ENCODE measurements at regions not wholly inside any gene's neighbourhood (a gene's known extent, or its start where the extent isn't known, plus 50 kb on each side); places are given as distances from the start of the nearest gene placed in this dataset.
"Not testable (repeated sequence)": the region's sequence is repeated elsewhere in the genome, so short reads cannot be mapped to it uniquely, and the experiment has no call there.

DNA sequence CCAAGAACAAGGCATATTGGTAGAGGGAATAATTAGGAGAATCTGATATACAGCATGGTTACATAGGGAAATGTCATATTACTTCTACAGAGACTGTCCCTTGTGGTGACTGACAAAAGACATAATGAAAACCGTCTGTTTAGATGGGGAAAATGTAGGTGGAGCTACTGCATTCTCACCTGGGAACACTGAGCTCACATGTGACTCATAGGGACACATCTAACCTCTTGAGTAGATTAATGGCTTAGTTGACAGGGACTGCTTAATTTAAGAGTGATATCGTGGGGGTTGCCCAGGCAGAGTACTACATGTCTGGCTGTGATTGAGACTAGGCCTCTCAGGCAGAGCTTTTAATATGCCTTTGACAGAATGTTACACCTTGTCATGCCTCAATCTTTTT lies 235.3 kb upstream of the ZFP64 start:
- DNase-seq: peak; percentile 27 to 85 (median 33)

DNA sequence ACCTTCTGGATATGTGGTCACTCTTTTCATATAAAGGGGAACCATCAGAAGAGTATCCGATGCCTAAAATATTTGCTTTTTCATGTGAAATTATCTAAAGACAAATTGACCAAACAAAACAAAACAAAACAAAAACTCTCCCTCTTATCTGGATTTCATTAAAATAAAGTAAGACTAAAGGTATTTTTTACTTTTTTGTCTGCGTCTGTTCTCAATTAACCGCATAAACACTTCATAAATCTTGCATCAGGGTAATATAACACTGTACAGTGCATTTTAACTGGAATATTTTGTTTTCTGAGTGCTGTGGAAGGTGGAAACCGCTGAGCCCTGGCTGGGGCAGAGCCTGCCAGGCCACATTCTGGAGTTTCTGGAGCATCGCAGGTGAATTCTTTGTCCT lies 234.1 kb upstream of the ZFP64 start:
- DNase-seq: no peak

GRCh38 chr20:52425253-52425652 lies 233.7 kb upstream of the ZFP64 start:
- no peak for DNase-seq

DNA sequence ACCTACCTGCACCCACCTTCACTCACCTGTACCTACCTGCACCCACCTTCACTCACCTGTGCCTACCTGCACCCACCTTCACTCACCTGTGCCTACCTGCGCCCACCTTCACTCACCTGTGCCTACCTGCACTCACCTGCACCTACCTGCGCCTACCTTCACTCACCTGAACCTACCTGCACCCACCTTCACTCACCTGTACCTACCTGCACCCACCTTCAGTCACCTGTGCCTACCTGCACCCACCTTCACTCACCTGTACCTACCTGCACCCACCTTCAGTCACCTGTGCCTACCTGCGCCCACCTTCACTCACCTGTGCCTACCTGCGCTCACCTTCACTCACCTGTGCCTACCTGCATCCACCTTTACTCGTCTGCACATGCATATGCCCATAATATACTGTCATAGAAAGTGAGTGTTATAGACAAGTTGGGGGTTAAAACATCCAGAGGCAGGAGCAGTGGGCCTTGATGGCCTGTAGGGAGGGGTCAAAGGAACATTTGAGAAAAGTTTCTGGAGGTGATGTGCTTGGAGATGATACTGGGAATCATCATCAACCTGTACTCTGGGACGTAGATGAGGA lies 232.9 kb upstream of the ZFP64 start:
- DNase-seq: not testable (repeated sequence)

GRCh38 chr20:52423536-52424140 lies 232.1 kb upstream of the ZFP64 start:
- not testable (repeated sequence) for DNase-seq

DNA sequence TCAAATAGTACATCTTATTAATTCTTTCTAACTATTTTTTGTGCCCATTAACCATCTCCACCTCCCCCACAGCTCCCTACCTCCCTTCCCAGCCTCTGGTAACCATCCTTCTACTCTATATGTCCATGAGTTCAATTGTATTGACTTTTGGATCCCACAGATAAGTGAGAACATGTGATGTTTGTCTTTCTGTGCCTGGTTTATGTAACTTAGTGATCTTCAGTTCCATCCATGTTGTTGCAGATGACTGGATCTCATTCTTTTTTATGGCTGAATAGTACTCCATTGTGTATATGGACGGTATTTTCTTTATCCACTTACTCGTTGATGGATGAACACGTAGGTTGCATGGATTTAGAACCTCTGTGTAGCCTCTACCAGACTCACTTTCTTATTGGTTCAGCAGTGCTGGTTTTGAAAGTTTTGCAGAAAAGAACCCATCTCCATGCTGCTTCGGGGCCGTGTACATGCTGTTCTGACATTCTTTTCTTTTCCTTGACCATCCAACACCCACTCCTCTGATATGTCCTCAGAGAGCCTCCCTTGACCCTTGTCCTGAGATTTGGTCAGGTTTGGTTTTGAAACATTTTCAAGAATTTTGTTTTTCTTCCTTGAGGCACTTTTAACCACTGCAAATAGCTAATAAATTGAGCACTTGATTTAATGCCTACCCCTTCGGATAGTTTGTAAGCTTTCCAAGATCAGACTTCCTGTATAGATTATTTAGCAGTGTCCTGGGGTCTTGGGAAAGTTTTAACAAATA lies 231.2 kb upstream of the ZFP64 start:
- no peak for DNase-seq

DNA sequence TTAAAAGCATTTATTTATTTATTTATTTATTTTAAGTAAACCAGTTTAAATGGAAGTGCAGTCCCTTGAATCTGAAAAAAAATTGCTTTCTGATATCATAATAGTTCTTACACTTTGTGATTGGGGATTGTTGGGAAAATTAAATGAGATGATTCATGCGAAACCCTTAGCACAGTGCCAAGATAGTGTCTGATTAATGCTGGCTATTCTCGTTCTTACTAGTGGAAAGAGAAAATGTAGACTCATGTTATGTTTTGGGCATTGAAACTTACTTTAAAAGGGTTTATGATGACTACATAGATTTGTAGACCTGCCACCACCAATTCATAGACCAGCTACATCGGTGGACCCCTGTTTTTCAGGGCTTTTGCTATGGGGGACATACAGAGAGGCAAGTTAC lies 229.2 kb upstream of the ZFP64 start:
- no peak for DNase-seq

GRCh38 chr20:52419205-52419604 lies 227.6 kb upstream of the ZFP64 start:
- DNase-seq: no peak

- no peak for DNase-seq
These were observed 225.4 kb upstream of the ZFP64 start for GRCh38 chr20:52416953-52417352.

DNA sequence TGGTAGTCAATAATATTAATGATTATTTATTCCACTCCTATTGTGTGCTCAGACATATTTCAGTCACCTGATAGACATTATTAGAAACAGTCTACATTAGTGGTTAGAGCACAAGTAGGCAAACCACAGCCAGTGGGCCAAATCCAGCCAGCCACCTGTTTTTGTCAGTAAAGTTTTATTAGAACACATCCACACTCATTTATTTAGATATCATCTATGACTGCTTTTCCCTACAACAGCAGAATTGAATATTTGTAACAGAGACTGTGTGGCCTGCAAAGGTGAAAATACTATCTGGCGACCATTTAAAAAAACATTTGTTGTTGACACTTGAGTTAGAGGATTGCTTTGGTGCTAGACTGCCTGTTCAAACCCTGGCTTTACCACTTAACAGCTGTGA lies 220.0 kb upstream of the ZFP64 start:
- DNase-seq: no peak

- no peak for DNase-seq
These were observed 219.2 kb upstream of the ZFP64 start for GRCh38 chr20:52410731-52411234.

DNA sequence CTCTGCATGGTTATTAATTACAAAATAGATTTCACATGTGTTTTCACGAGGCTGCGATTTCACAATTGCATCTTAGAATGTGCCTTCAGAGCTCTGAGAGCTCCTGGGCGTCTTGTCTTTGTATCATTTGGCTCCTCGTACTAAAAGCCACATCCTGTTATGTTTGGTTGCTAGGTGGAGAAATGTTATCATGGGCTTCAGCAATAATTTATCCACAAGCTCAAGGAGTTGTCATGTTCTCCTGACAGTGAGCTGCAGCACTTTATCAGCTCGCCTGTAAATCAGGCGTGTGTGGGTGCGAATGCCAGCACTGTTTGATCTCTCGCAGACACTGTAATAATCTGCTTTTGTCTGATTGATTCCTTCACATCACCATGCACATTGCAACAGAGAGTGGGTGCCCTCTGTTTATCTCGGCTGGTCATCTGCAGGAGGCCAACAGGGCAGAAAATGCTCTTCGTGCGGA lies 218.6 kb upstream of the ZFP64 start:
- DNase-seq: no peak

- no peak for DNase-seq
These were observed 214.4 kb upstream of the ZFP64 start for GRCh38 chr20:52405986-52406385.

- no peak for DNase-seq
These were observed 213.8 kb upstream of the ZFP64 start for GRCh38 chr20:52405417-52405816.

- no peak for DNase-seq
These were observed 213.1 kb upstream of the ZFP64 start for GRCh38 chr20:52404671-52405070.

DNA sequence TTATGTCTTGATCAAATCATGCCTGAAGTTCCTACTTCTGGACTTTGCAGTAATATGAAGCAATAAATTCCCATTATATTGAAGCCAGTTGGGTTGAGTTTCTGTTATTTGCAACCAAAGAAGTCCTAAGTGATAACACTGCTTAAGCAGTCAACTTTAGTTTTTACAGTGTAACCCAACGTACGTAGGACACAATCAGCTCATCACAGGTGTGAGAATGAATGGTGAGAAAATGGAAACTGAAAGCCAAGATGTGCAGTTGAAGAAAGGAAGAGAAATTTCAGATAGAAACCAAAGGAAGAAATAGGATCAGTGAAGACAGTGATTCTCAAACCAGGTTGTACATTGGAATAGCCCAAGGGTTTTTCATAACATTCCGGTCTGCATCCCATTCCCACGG lies 211.4 kb upstream of the ZFP64 start:
- DNase-seq: no peak

GRCh38 chr20:52402514-52402913 lies 210.9 kb upstream of the ZFP64 start:
- no peak for DNase-seq

DNA sequence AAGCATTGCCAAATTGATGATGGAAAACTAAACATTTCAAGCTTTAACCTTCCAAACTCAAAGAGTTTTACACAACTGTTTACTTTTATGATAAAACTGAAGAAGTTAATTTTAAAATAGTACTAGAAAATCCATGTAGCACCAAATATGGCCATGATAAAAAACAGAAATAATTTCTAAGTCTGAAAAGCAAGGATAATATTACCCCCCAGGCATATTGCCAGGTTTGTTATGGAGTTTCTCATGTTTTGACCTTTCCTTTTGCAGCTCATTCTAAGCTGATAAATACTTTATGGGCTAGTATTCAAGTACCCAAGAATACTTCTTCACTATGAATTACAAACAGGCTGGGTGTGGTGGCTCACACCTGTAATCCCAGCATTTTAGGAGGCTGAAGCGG lies 209.9 kb upstream of the ZFP64 start:
- DNase-seq: no peak

DNA sequence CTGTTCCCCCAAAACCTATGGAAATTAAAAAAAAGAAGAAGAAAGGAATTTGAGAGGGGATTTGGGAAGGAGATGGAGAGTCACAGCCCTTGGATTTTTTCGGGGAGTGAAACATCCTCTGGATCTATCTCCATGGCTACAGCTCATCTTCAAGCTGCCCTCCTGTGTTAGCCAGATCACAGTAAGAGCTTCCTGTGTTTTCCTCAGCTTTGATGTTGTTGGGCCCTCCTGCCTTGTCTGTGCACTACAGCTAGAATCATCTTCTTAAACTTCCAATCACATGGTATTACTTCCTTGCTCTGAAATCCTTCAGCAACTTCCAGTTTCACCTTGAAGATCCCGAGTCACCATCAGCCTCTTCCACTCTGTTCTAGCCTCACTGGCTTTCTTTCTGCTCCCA lies 207.8 kb upstream of the ZFP64 start:
- no peak for DNase-seq

DNA sequence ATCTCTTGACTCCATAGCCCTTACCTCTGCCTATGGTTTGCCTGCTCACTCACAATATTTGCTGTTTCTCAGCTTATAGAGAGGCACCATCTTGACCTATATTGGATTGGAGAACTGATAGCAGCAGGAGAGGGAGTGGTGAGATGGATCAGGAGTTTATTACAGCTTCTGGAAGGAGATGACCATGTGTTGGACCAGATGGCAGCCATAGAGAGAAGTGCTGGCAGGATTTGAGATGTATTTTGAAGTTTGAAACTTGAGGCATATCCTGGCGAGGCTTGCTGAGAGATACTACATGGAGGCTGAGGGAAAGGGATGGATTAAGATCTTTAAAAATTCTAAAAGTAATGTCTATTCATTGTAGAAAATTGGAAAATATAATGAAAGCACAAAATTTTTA lies 198.0 kb upstream of the ZFP64 start:
- no peak for DNase-seq

DNA sequence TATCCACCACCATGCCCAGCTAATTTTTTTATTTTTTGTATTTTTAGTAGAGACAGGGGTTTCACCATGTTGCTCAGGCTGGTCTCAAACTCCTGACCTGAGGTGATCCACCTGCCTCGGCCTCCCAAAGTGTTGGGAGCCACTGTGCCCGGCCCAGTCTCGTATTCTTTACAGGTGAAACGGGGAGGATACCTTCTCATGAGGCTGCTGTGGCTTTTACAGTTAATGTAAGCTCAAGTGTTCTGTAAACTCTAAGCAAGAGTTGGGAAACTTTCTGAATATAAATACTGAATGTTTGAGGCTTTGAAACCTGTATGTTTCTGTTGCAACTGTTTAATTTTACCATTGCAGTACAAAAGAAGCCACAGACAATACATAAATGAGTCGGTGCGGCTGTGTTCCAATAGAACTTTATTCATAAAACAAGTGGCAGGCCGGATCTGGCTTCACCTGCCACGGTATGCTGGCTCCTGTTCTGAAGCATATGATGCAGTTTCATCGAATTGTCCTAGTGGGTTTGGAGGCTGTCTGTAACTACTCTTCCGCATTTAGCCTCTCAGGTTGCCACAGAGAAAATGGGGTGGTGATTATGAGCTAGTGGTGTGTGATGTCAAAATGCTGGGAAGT lies 192.5 kb upstream of the ZFP64 start:
- no peak for DNase-seq

- DNase-seq: no peak
These were observed 191.4 kb upstream of the ZFP64 start for GRCh38 chr20:52382933-52383332.

GRCh38 chr20:52379723-52380336 lies 188.3 kb upstream of the ZFP64 start:
- DNase-seq: peak; percentile 12 to 59 (median 22)

Measured in NCI-H1417 (cell line).